Stimulated activated CD8-positive, alpha-beta memory T cell treated with anti-CD3 and anti-CD28 coated beads, Interleukin-12 subunit alpha, Interleukin-12 subunit beta, amount 100 ng/mL, for 24 hours (primary cell): ENCODE measurements at regions not wholly inside any gene's neighbourhood (a gene's known extent, or its start where the extent isn't known, plus 50 kb on each side); places are given as distances from the start of the nearest gene placed in this dataset.
"Not testable (repeated sequence)": the region's sequence is repeated elsewhere in the genome, so short reads cannot be mapped to it uniquely, and the experiment has no call there.

Source experiments
- DNase-seq: peaks from one replicate; pipeline ENCODE4 v3.0.0-alpha.2; 2020; ENCODE audit errors: extremely low read depth

- DNase-seq, result no peak
Measured at GRCh38 chr10:23543691-23544380, 105.0 kb downstream of the OTUD1 start.

DNA sequence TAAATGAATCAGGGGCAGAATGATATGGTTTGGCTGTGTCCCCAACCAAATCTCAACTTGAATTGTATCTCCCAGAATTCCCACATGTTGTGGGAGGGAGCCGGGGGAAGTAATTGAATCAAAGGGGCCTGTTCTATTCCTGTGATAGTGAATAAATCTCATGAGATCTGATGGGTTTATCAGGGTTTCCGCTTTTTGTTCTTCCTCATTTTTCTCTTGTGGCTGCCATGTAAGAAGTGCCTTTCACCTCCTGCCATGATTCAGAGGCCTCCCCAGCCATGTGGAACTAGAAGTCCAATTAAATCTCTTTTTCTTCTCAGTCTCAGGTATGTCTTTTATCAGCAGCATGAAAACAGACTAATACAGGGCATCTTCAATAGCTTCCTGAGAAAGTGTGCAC lies 107.0 kb downstream of the OTUD1 start:
- DNase-seq, result not testable (repeated sequence)

DNA sequence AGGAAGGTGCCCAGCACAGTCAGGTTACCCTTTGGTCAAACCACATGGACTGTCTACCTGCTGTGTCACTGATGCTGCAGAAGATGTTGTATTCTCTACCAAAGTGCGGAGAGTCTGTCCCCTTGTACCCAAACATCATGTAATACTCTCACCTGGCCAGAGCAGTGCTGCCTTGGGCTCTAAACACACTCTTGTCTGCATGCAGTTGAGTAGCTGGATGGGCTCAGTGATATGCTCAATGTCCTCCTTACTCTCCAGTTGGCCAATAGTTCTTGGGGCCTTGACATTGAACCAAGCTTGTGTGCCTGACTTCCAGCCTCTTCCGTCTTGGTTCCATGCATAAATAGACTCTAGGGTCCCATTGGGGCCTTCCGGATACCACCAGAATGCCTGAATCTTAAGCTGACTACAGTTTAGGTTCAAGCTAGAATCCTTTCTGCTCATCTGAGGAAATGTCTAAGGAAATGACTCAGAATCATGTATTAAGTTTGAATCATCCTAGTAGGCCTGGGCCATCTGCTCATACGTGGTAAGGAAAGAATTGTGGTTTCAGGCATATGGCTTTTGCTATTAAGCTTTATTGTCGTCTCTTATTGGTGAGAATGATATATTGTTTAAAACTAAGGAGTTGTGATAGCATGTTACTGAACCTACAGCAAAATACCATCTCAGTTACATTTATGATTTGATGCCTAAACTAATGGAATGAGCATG lies 118.0 kb downstream of the OTUD1 start:
- DNase-seq, result no peak

GRCh38 chr10:23557777-23558176 lies 118.9 kb downstream of the OTUD1 start:
- DNase-seq, result no peak

DNA sequence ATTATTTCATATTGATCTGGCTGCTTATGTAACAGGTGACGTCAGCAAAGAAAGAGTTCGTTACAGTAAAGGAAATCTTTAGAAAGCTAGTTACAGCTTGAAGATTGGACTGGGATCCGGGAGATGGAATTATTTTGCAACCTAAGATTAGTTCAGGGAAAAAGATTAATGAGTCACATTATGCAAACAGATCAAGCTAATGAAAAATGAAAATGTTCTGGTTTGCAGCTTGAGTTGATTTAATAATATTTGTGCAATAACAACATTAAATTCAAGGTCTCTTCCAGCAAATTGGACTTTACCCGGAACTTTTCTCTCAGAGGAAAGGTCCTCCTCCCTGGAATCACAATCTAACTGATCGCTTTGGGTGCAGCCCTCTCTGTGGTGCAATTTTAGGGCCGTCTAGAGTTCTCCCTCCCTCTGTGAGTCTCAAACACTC lies 119.5 kb downstream of the OTUD1 start:
- DNase-seq, result no peak

DNA sequence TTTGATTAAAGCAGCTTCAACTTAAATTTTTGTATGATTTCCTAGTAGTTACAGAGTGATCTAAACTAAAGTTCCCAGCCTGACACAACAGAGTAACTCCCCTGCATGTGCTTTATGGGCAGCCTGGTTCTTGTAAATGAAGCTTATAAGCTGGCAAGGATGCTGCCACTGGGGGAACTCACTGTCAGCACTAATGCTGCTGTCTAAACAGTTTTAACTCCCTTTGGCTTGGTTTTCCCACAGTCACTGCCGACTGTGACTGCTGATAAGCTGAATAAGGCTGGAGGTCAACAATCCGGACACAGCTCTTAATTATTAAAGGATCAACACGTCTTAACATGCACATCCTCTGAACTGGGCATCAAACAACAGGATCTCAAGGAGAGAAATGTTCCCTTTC lies 130.1 kb downstream of the OTUD1 start:
- DNase-seq, result no peak

DNA sequence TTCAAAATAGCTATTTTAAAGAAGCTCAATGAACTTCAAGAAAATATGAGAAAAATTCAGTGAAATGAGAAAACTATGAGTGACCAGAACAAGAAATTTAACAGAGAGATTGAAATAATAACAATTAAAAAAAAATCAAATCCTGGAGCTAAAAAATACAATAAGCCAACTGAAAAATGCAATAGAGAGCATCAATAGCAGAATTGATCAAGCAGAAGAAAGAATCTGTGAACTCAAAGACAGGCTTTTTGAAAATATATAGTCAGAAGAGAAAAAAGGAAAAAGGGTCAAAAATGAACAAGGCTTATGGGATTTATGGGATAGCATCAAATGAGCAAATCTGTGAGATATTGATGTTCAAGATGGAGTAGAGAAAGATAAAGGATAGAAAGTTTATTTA lies 133.0 kb downstream of the OTUD1 start:
- DNase-seq, result no peak

GRCh38 chr10:23581906-23582450 lies 143.1 kb downstream of the OTUD1 start:
- no peak for DNase-seq

DNA sequence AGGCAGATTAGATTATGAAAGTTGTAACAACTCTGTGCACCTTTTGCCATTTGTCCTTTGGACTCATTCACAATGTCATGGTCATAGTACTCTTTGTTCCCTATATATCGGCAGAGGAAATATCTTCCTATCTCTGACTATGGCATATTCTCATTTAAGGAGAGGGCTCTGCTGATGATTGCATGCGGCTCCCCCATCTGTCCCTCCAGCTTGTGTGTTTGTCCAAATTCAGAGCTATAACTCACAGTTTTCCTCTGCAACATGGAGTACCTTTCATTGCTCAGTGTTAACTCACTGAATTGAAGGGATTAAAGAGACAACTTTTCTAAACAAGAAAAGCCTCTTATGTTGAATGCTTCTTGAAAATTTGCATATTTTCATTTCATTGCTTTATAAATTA lies 145.5 kb downstream of the OTUD1 start:
- no peak for DNase-seq

DNA sequence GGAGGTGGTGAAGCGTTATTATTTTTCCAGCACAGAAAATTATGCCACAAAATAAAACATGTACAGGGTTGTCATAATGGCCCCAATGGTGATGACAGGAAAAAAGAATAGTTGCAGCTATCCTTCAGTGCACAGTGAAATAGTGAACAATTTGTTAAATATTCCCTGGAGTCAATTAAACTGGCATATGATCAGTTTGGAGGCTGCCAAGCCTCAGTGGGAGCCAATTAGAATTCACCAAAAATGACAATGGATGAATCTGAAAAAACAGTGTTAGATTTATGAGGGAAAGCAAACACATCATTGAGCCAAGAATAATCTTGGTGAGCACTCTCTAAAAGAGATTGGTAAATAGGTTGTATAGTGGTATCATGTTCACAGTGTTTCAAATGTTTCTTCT lies 146.3 kb downstream of the OTUD1 start:
- no peak for DNase-seq

GRCh38 chr10:23585666-23586065 lies 146.8 kb downstream of the OTUD1 start:
- no peak for DNase-seq

GRCh38 chr10:23595278-23595677 lies 156.4 kb downstream of the OTUD1 start:
- not testable (repeated sequence) for DNase-seq

- DNase-seq, result no peak
Measured at GRCh38 chr10:23604613-23605012, 165.7 kb downstream of the OTUD1 start.

DNA sequence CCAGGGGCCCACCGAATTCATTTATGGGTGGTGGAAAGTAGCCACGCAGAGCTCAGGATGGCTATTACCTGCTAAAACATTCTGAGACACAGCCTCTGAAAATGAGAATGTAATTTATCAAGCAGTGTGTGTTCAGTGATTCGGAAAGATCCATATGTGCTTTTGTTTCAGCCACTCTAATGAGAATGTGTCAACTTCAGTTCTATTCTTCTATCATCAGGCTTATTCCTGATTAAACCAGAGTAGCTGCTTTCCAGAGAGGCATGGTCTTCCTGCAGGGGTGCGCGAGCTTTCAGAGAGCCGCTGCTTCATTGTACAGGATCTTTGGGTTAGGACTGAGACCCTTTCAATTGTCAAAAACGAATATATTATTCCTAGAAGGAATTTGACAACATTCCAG lies 167.6 kb downstream of the OTUD1 start:
- no peak for DNase-seq

GRCh38 chr10:23608926-23609325 lies 170.1 kb downstream of the OTUD1 start:
- no peak for DNase-seq

GRCh38 chr10:23610626-23611307 lies 171.9 kb downstream of the OTUD1 start:
- DNase-seq, result no peak

- DNase-seq, result no peak
Measured at GRCh38 chr10:23611308-23612029, 172.6 kb downstream of the OTUD1 start.

DNA sequence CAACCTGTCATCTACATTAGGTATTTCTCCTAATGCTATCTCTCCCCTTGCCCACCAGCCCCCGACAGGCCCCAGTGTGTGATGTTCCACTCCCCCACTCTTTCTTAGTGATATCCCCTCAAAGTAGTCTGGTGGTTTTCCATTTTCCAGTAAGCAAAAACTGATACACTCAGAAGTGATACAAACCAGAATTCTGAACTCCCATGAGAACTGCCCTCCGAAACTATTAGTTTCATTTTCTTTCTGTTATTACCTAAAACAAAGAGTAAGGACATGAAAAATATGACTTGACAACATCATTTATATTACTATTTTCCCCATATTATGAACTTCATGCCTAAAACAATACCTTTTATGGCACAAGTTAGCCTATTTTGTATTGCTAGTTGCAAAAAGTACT lies 175.0 kb downstream of the OTUD1 start:
- DNase-seq, result no peak

GRCh38 chr10:23614483-23614882 lies 175.6 kb downstream of the OTUD1 start:
- DNase-seq, result no peak

GRCh38 chr10:23630376-23630775 lies 191.5 kb downstream of the OTUD1 start:
- DNase-seq, result no peak

- no peak for DNase-seq
Measured at GRCh38 chr10:23630885-23631284, 192.0 kb downstream of the OTUD1 start.
